Jurkat, Clone E6-1 (cell line): ENCODE measurements at regions not wholly inside any gene's neighbourhood (a gene's known extent, or its start where the extent isn't known, plus 50 kb on each side); places are given as distances from the start of the nearest gene placed in this dataset.

Source experiments
- DNase-seq: peaks from one replicate; pipeline ENCODE4 v3.0.0-alpha.2; 2011; ENCODE audit warnings: low read depth, low spot score
- H3K4me3 ChIP-seq: 2 replicates; pipeline ENCODE4 v1.5.1; 2011; ENCODE audit warnings: mild to moderate bottlenecking, low read length, control low read depth, moderate library complexity

DNA sequence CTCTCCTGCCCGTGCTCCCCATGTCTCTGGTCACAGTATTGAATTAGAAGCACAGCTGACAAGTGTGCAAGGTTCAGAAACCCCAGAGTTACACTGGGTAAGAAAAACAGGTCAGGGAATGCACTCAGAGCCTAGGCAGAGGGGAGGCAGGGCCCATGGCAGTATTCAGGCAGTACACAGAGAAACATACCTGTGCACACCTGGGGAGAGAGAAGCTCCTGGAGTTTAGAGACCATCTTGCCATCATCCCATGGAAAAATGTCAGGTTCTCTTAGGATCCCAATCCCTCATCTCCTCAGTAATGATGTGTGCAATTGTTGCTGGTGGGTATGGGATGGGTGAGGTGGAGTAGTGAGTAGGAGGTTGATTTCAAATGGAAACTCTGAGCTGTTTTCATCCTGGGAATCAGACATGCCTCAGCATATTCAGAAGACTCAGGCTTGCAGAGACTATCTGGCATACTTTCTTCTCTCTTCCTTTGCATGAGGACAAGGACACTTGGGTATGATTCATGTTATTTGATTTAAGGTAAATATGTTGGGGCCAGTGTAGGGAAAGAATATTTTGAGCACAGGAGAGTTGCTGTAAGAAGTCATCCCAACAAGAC, 228.5 kb downstream of the ESM1 start:
- no peak for DNase-seq
- H3K4me3 ChIP-seq: no peak overlapping the region

DNA sequence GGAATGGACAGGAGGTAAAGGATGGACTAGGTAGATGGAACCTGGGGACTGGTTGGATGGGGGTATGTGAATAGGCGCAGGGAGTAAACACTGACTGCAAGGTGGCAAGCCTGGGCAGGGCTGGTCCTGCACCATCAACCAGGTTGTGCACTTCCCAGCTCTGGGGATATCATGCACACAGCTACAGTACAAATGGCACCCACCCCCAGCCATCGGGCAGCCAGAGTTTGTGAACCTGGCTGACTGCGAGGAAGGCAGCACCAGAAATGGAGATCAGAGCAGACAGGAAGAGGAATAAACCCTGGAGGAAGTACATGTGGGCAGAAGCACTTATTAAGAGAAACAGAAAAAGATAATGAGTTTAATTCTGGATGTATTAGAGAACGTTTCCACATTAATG, 229.1 kb downstream of the ESM1 start:
- H3K4me3 ChIP-seq: no peak overlapping the region
- no peak for DNase-seq

DNA sequence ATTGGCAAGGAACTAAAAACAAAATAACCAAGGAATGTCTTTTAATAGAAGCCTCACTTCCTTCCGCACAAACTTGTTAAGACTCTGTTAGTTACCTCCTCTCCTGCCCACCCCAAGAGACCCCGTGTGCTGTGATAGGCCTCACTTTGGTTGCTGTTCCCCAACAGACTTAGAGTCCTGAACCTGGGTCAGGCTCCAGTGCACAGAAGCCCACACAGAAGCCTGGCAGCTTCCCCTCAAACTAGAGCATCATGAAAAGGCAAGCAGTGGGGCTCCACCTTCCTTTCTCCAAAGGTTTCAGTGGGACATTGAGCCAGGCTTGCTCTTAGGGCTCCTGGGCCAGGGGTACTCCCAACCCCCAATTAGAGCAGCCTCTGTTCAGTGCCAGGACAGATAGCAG, 230.5 kb downstream of the ESM1 start:
- H3K4me3 ChIP-seq: no peak overlapping the region

GRCh38 chr5:54754420-54754819, 231.0 kb downstream of the ESM1 start:
- DNase-seq: no peak
- H3K4me3 ChIP-seq: no peak overlapping the region

More for the DNA sequence above, 230.5 kb downstream of the ESM1 start:
- DNase-seq: no peak

DNA sequence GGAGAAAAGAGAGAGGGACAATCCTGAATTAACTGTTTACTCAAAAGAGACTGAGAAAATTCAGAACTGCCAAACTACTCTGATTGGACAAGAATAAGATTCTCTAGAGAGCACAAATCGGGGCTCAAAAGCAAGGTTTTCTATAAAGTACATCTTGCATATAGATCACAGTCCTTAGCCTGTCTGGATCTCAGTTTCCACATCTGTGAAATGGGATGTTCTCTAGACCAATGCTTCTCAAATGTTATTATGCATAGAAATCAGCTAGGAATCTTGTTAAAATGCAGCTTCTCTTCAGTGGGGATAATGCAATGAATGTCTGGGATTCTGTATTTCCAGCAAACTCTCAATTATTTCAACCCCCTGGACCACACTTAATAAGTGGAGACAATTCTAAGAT, 231.6 kb downstream of the ESM1 start:
- H3K4me3 ChIP-seq: no peak overlapping the region
- DNase-seq: no peak

GRCh38 chr5:54753034-54753433, 232.4 kb downstream of the ESM1 start:
- no peak overlapping the region for H3K4me3 ChIP-seq
- no peak for DNase-seq

DNA sequence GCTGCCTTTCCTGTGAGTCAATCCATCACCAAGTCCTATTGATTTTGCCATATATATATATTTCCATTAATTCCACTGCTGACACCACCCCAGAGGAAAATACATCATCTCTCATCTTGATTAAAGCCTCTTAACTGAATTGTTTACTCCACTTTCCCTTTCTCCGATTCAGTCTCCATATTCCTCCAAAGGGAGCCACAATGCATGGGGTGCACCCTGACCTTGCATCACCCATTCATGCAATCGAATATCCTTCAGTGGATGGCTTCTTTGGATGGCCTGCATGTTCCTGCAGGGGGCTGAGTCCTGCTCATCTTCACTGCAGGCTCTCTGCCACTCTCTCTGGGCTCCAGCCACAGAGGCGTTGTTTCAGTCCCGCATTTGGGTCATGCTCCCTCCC, 231.0 kb downstream of the SNX18 start:
- DNase-seq: no peak
- H3K4me3 ChIP-seq: no peak overlapping the region

GRCh38 chr5:54746777-54747398, 229.3 kb downstream of the SNX18 start:
- no peak for DNase-seq

GRCh38 chr5:54746346-54746745, 228.8 kb downstream of the SNX18 start:
- H3K4me3 ChIP-seq: no peak overlapping the region
- no peak for DNase-seq

More at GRCh38 chr5:54746777-54747398, 229.3 kb downstream of the SNX18 start:
- H3K4me3 ChIP-seq: no peak overlapping the region

DNA sequence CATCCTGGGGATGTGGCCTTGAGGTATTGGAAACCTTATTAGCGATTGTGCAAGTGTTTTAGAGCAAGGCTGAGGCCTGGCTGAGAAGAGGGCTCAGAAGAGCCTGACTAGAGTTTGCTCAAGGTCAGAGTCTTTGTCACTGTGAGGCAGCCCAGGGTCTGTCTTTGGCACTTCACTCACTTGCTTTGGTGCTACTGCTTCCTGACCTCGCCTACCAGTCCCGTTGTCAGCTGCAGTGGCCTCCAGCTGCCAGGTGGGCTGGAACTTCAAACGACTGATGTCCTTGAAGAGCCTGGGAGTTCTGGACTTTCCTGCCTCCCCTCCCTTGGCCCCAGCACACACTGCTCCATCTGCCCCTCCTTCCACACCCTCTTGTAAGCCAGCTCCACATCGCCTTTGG, 228.0 kb downstream of the SNX18 start:
- no peak for DNase-seq
- no peak overlapping the region for H3K4me3 ChIP-seq

- DNase-seq: peak; percentile 75
- H3K4me3 ChIP-seq: no peak overlapping the region
These were observed 226.6 kb downstream of the SNX18 start for GRCh38 chr5:54743997-54744788.

- no peak for DNase-seq
- no peak overlapping the region for H3K4me3 ChIP-seq
These were observed 226.0 kb downstream of the SNX18 start for GRCh38 chr5:54743581-54743980.

- no peak overlapping the region for H3K4me3 ChIP-seq
- no peak for DNase-seq
These were observed 224.9 kb downstream of the SNX18 start for GRCh38 chr5:54742417-54742891.

GRCh38 chr5:54741711-54742110, 224.2 kb downstream of the SNX18 start:
- no peak for DNase-seq
- H3K4me3 ChIP-seq: no peak overlapping the region

DNA sequence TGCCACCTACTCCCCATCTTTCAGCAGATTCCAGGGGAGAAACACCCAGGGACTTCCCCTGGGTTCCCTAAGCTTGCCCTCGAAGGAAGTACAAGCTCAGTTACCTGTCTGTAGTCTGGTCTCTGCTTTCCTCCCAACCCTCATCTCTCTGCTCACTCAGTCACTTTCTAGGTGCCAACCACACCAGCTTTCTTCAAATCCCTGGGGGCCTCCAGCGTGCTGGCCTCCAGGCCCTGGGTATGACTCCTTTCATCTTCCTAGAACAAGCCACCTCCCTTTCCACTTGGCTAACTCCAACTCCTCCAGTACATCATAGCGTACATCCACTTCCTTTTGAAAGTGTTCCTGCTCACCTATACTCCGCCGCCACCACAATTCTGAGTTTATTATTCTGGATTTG, 222.6 kb downstream of the SNX18 start:
- no peak for DNase-seq
- H3K4me3 ChIP-seq: no peak overlapping the region

DNA sequence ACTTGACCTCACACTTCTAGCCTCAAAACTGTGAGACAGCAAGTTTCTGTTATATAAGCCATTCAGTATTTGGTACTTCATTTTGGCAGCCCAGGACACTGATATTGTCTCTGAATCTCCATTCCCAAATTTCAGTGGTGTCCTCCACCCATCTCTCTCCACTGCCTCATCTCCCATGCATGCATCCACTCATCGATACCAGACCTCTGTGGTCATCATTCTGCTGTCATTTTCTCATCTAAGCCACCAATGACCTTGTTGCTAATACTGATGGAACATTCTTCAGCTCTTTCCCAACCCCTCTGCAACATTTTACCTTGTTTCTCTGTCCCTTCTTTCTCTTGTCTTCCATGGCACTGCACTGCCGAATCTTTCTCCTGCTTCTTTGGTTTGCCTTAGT, 221.8 kb downstream of the SNX18 start:
- no peak overlapping the region for H3K4me3 ChIP-seq
- no peak for DNase-seq

- no peak for DNase-seq
- H3K4me3 ChIP-seq: no peak overlapping the region
These were observed 221.4 kb downstream of the SNX18 start for GRCh38 chr5:54738973-54739367.

DNA sequence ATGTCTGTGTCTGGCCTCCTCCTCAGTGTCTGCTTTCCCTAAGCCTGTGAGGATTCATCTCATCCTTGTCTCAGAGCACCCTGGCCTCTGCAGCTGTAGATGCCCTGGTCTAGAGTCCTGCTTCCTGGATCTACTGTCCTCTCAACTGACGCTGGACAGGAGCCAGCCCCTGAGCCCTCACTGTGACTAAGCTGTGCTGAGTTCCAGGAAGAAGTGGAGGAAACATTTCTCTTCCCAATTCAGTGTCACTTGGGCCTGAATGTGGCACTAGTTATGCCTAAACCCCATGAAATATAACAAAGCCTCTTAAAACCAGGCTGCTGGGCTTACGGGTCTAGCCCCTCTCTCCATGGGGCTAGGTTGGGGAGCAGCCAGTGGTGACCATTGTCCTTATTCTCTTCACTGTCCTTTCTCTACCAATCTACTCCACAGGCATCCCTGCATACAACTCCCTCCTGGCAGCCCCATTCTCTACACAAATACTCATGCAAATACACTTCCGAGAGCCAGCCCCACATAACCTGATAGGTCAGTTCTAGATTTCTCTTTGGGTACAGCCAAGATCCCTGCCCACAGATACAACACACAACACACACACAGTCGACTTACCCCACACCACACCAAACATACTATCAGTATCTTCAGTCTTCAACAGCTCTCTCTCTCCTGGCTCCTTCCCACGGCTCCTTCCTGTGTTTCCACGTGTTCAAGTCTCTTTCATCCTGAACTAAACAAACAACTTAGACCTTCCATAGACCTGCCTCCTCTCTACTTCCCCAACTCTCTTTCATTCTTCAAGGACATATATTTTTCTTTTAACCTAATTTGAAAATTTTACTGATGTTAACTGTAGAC, 220.8 kb downstream of the SNX18 start:
- H3K4me3 ChIP-seq: no peak overlapping the region
- DNase-seq: no peak

GRCh38 chr5:54736003-54736797, 218.6 kb downstream of the SNX18 start:
- DNase-seq: no peak
- no peak overlapping the region for H3K4me3 ChIP-seq
